ENCODE measurements at regions not wholly inside any gene's neighbourhood (a gene's known extent, or its start where the extent isn't known, plus 50 kb on each side); places are given as distances from the start of the nearest gene placed in this dataset.
"Not testable (repeated sequence)": the region's sequence is repeated elsewhere in the genome, so short reads cannot be mapped to it uniquely, and the experiment has no call there.

- H3K4me3 ChIP-seq (ENCODE audit: low read depth, low read length): no peak overlapping the region
- DNase-seq (ENCODE audit: low read depth): no peak
- TF ChIP-seq CTCF (IDR thresholded peaks at IDR 0.05; ENCODE audit: low read depth, low read length): no peak
- TF ChIP-seq MYC (IDR thresholded peaks at IDR 0.05; ENCODE audit: low read depth, low read length): no peak
- TF ChIP-seq MAX (IDR thresholded peaks at IDR 0.05; ENCODE audit: low read depth, low read length): no peak
- TF ChIP-seq POLR2A (IDR thresholded peaks at IDR 0.05; ENCODE audit: extremely low read depth, insufficient read length): no peak
These were observed 69.3 kb downstream of the FAM50B start for GRCh38 chr6:3918469-3918868.

DNA sequence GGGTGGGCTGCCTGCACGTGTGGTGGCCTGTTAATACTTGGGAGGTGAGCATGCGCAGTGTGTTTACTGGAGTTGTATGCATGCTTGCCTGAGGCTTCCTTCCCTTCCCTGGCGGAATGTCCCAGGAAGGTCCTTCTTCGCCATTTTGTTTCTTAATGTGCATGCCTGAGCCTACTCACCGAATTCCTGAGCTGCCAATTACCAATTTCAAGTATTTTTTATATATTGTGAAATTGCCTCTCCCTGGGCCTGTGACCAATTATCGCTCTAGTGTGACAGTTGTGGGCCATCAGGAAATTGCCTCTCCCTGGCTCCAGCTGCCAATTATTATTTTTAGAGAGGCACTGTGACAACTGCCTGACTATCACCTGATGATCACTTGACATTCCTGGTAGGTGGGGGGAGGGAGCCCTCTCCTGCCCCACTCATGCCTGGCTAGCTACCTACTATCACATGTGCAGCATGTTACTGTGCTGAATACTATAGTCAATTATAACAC, 70.0 kb downstream of the FAM50B start:
- TF ChIP-seq POLR2A (IDR thresholded peaks at IDR 0.05; ENCODE audit: extremely low read depth, insufficient read length) (no peak), MYC (IDR thresholded peaks at IDR 0.05; ENCODE audit: low read depth, low read length) (no peak)
- DNase-seq (ENCODE audit: low read depth): no peak
- H3K4me3 ChIP-seq (ENCODE audit: low read depth, low read length): no peak overlapping the region

GRCh38 chr6:3919849-3920248, 70.7 kb downstream of the FAM50B start:
- no peak overlapping the region for H3K4me3 ChIP-seq (ENCODE audit: low read depth, low read length)
- no peak for TF ChIP-seq MYC (IDR thresholded peaks at IDR 0.05; ENCODE audit: low read depth, low read length)
- TF ChIP-seq POLR2A (IDR thresholded peaks at IDR 0.05; ENCODE audit: extremely low read depth, insufficient read length): no peak
- DNase-seq (ENCODE audit: low read depth): no peak

DNA sequence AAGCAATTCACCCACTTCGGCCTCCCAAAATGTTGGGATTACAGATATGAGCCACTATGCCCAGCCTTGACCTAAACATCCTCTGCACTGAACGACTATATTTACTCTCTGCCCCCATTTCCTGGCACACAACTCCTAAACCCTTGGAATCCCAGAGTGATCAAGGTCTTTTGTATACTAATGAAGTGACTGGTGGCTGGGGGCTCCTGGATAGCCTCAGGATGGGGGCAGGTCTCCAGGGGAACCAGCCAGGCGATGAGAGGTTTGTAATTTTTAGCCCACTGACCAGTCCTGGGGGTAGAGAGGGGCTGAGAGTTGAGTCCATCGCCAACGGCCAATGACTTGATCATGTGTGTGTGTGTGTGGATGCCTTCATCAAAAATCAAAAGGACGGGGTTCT, 71.1 kb downstream of the FAM50B start:
- TF ChIP-seq CTCF (IDR thresholded peaks at IDR 0.05; ENCODE audit: low read depth, low read length) (no peak), POLR2A (IDR thresholded peaks at IDR 0.05; ENCODE audit: extremely low read depth, insufficient read length) (no peak), MYC (IDR thresholded peaks at IDR 0.05; ENCODE audit: low read depth, low read length) (no peak), MAX (IDR thresholded peaks at IDR 0.05; ENCODE audit: low read depth, low read length) (no peak)
- no peak overlapping the region for H3K4me3 ChIP-seq (ENCODE audit: low read depth, low read length)
- DNase-seq (ENCODE audit: low read depth): no peak

DNA sequence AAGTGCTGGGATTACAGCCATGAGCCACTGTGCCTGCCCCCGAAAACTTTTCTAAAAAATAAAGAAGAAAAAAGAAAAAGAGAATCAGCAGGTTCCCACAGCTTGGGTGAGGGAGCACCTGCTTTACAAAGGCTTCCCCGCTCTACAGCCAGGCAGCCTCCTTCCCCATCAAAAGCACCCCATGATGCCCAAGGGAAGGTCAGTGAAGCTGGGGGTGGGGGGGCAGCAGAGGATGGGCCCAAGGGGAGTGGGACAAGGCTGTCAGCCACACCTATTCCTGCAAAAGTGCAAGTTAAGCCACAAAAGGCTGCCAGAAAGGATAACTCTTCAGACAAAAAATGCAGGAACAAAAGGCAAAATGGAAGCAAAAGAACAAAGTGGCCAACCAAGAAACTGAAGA, 72.5 kb downstream of the FAM50B start:
- DNase-seq (ENCODE audit: low read depth): no peak
- TF ChIP-seq CTCF (IDR thresholded peaks at IDR 0.05; ENCODE audit: low read depth, low read length) (no peak), POLR2A (IDR thresholded peaks at IDR 0.05; ENCODE audit: extremely low read depth, insufficient read length) (no peak), MAX (IDR thresholded peaks at IDR 0.05; ENCODE audit: low read depth, low read length) (no peak), MYC (IDR thresholded peaks at IDR 0.05; ENCODE audit: low read depth, low read length) (no peak)

DNA sequence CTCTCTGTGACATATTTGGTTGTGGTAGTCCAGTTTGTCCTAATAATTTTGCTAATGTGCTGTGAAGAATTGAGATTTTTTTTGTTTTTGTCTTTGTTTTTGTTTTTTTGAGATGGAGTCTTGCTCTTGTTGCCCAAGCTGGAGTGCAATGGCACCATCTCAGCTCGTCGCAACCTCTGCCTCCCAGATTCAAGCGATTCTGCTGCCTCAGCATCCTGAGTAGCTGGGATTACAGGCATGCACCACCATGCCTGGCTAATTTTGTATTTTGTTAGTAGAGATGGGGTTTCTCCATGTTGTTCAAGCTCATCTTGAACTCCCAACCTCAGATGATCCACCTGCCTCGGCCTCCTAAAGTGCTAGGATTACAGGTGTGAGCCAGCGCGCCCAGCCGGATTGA, 73.4 kb downstream of the FAM50B start:
- not testable (repeated sequence) for DNase-seq (ENCODE audit: low read depth); H3K4me3 ChIP-seq (ENCODE audit: low read depth, low read length)

More for the DNA sequence above, 72.5 kb downstream of the FAM50B start:
- no peak overlapping the region for H3K4me3 ChIP-seq (ENCODE audit: low read depth, low read length)

GRCh38 chr6:3925223-3926149, 76.3 kb downstream of the FAM50B start:
- H3K4me3 ChIP-seq (ENCODE audit: low read depth, low read length); DNase-seq (ENCODE audit: low read depth): not testable (repeated sequence)

DNA sequence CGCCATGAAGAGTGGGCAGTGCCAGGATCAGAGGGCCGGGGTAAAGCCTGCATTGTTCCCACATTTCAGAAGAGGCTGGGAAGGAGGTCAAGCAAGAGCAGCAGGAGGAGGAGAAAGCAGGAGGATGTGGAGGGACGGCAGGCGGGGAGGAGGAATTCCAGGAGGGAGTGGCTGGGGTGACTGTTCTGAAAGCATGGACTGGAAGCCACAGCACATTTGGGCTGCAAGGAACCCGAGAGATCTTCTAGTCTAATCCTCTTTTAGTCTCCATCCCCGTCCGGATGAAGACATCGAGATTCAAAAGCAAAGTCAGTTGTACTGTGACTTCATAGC, 76.9 kb downstream of the FAM50B start:
- DNase-seq (ENCODE audit: low read depth): no peak
- no peak for TF ChIP-seq CTCF (IDR thresholded peaks at IDR 0.05; ENCODE audit: low read depth, low read length)
- TF ChIP-seq MYC (IDR thresholded peaks at IDR 0.05; ENCODE audit: low read depth, low read length): no peak
- TF ChIP-seq POLR2A (IDR thresholded peaks at IDR 0.05; ENCODE audit: extremely low read depth, insufficient read length): no peak
- no peak for TF ChIP-seq MAX (IDR thresholded peaks at IDR 0.05; ENCODE audit: low read depth, low read length)
- no peak overlapping the region for H3K4me3 ChIP-seq (ENCODE audit: low read depth, low read length)
